Hematopoietic multipotent progenitor cell (in vitro differentiated cells): ENCODE measurements at regions not wholly inside any gene's neighbourhood (a gene's known extent, or its start where the extent isn't known, plus 50 kb on each side); places are given as distances from the start of the nearest gene placed in this dataset.
"Not testable (repeated sequence)": the region's sequence is repeated elsewhere in the genome, so short reads cannot be mapped to it uniquely, and the experiment has no call there.

Experiments
- DNase-seq, 3 donors: peaks; one replicate each; pipeline ENCODE4 v3.0.0-alpha.2; 2011 to 2015; ENCODE audit warnings: low read depth in 2 of 3, low spot score in 2 of 3

DNA sequence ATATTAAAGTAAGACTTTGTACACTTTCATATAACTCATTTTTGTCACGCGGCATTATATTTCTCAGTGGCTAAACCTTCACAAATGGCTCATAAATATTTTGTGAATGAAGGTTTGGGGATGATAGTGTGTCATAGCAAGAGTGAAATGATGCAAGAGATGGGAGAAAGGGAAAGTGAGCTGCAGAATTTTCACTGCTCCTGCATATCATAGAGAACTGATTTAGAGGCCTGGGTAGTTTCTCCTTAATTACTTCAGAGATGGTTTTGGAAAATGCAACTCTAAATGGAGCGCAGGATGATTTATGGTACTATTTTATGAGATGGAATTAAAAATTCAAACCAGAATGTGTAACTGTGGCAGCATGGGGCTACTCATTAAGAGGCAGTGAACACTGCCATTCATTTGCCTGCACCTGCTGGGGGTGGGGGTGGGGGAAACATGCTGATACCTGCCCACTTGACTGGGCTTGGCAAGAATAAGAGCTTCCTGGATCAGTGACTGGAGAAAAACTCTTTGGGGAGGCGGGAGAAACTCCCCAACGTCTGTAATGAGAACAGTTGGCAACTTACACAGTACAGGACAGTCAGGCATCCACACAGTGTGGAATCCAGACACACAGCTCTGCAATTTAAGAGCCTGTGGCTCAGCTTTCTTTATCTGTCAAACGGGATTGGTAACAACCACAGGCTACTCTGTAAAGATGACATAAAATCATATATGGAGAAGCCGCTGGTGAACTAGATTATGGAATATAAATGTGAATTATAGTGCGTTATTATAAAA lies 941.9 kb downstream of the SLC4A3 start:
- no peak for DNase-seq

- DNase-seq = no peak
Measured at GRCh38 chr2:220572385-220572784, 945.0 kb downstream of the SLC4A3 start.

DNA sequence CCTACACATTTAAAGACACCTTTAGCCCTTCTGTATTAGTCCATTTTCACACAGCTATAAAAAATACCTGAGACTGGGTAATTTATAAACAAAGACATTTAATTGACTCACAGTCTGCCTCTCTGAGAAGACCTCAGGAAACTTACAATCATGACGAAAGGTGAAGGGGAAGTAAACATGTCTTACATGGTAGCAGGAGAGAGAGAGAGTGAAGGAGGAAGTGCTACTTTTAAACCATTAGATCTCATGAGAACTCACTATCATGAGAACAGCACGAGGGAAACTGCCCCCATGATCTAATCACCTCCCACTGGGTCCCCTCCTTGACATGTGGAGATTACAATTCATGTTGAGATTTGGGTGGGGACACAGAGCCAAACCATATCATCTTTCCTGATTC lies 946.6 kb downstream of the SLC4A3 start:
- DNase-seq = no peak

DNA sequence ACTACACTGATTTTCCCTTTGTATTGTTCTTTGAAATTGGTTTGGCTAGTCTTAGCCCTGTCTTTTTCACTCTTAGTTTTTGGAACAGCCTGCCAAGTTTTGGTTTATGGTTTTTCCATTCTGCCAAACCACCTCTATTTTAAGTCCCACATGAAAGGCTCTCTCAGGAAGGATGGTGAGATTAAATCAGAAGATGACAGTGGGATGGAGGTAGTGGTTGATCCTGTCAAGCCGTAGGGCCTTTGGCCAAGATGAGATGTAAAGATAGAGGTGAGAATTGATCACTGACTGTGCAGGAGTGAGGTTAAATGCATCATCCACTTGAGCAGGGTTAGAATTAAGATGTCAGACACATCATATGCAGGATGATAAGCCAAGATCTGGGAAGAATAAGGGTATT lies 948.5 kb downstream of the SLC4A3 start:
- no peak for DNase-seq

DNA sequence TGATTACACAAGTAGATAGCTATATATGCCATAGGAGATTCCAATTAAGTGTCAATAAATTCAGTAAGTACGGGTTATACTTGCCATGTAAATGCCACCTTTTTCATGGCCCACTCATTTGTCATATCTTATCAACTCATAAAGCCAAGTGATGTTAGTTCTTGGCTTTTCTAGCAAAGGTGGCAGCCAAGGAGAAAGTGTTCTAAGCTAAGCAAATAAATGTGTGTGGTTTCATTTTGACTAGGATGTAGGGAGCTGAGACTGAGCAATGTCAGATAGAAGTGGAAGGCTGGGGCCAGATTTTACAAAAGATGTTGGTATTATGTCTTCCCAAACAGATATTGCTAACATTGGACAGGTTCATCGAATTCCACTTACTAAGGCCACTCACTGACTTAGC lies 952.0 kb downstream of the SLC4A3 start:
- no peak for DNase-seq

- DNase-seq = no peak
Measured at GRCh38 chr2:220580113-220580512, 952.7 kb downstream of the SLC4A3 start.

GRCh38 chr2:220583725-220584124 lies 956.3 kb downstream of the SLC4A3 start:
- no peak for DNase-seq

DNA sequence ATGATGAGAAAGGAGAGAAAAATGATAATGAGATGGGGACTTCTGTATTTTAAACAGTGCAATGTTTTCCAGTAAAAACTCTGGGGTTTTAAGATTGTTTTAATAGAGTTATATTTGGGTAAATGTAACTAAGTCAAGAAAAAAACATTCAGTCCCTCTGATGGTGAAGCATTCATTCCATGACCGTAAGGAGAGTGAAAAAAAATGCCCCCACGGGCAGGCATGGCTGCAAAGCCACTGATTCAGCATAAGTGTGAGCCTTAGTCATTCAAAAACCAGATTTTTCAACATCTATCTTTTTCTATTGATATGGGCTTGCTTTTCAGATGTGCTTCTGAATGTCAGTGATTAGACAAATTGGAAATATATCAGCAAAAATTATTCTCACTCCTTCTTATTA lies 957.8 kb downstream of the SLC4A3 start:
- DNase-seq = no peak

- DNase-seq = no peak
Measured at GRCh38 chr2:220586980-220587530, 959.6 kb downstream of the SLC4A3 start.

DNA sequence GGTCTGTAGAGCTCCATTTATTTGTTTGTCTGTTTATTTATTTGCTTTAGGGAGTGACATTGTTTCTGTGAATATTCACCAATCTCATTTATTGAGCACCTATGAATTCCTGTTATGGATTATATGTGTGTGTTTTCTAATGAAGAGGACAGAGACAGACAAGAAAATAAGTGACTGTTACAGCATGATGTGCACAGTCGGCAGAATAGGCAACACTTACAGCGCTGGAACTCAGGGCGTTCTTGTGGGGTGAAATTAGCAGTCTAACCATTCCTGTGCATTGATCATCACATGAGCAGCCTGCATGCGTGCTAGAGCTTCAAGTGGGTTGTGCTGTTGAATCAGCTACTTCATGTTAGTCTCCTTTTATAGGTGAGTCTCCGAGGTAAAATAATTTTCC lies 960.7 kb downstream of the SLC4A3 start:
- no peak for DNase-seq

GRCh38 chr2:220590476-220590875 lies 963.0 kb downstream of the SLC4A3 start:
- DNase-seq = no peak

- DNase-seq = no peak
Measured at GRCh38 chr2:220593526-220593925, 966.1 kb downstream of the SLC4A3 start.

GRCh38 chr2:220601674-220602073 lies 970.4 kb downstream of the EPHA4 start:
- DNase-seq = no peak

GRCh38 chr2:220613004-220613403 lies 959.1 kb downstream of the EPHA4 start:
- DNase-seq = not testable (repeated sequence)

GRCh38 chr2:220614064-220614463 lies 958.0 kb downstream of the EPHA4 start:
- DNase-seq = no peak

DNA sequence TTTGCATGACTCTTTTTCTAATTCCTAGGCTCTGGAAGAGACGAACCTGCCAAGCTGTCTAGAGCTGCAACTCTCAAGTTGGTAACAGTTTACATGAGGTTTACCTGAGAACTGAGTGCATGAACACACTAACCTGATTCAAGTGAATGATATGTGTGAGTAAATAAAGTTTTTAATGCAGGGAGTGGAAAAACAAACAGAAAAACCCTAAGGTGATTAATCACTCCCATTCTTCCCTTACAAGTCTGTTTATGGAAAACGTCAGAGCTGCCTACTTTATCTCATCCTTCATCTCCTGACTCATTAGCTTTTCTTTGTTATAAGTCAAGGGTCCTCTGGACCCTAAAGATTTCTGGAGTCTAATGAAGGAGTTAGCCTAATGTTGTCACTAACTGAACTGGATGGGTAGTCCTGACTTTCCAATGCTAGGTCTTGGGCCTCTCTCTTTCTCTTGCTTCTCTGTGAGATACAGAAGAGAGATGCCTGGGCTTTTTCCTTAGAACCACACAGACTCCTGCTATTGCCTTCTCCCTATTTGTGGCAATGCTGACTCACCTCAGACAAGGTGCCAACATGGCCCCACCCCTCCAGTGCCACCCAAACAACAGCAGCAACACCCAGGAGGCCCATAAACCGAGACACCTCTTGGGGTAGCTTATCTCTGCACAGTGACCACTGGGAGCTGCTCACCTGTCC lies 952.4 kb downstream of the EPHA4 start:
- no peak for DNase-seq

DNA sequence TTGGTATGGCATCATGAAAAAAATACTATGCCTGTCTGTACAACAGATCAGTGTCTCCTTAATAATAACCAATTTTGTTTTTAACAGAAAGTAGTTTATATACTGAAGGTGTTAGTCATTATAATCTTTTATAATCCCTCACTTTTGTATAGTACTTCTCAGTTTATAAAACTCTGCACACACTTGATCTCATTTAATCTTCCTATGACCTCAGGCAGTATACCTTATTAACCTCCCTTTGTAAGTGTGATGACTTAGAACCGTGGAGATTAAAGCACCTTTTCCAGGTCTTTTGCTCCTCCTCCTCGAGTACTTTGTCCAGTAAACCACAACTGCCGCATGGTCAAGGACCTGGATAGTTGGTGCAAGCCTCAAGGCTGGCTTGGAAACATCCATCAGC lies 945.5 kb downstream of the EPHA4 start:
- DNase-seq = no peak

DNA sequence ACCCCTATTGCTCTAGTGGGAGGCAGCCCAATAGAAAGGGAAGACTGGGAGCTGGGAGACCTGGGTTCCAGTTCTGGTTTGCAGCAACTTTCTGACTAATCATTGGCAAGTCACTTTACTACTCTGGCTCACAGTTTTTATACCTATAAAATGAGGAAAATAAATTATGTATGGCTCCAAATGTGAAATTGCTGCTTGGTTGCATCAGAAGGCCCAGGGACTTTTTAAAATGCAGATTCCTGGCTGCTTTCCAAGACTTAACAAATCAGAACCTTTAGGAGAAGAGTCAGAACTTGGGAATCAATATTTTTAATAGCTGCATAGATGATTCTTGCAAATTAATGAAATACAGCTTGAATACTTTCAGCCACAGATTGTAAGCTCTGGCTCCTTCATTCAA lies 943.9 kb downstream of the EPHA4 start:
- no peak for DNase-seq

- no peak for DNase-seq
Measured at GRCh38 chr2:220641137-220641536, 931.0 kb downstream of the EPHA4 start.

DNA sequence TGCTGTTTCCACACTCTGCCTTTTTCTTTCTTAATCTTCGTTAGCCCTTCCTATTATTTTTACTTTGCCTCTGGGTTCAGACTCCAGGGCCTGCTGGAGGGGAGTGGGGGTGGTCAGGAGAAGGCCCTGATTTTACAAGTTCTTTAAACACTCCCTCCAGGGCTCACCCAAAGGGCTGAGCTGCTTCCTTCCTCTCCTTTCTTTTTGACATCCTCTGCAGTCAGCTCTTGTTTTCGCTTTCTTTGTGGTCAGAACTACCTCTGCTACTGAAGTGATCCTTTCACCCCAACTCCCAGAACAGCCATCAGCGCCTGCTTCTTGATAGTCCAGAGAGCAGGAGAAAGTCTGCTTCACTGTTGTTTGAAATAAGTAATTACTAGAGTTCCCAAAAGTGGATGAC lies 925.7 kb downstream of the EPHA4 start:
- DNase-seq = no peak

- no peak for DNase-seq
Measured at GRCh38 chr2:220648628-220649027, 923.5 kb downstream of the EPHA4 start.

DNA sequence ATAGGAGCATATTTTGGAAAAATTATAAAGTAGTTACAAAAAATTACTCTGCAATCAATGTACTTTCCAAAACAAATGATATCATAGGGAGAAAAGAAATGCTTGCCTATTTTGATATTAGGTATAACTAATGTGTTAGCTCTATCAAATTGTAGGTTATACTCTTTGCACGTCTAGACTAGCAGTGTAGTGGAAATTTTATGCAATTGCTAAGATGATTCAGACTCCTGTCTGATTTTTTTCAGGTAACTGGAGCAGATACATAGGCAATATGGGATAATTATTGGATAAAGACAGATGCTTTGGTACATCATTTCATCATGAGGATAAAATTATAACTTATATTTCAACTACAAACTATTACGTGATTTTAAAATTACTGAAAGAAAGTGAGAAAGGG lies 918.3 kb downstream of the EPHA4 start:
- no peak for DNase-seq
